K562 (cell line): ENCODE measurements at regions not wholly inside any gene's neighbourhood (a gene's known extent, or its start where the extent isn't known, plus 50 kb on each side); places are given as distances from the start of the nearest gene placed in this dataset.

Source experiments
- ATAC-seq: fragments of 200-7000 bp; cut with Tn5 transposase; 3 replicates; pipeline ENCODE4 v1.9.1; 2020; ENCODE audit warnings: moderate library complexity
- BruUV-seq: library from RNA; stranded (reverse); fragments of 400-500 nt; replicated peaks from 2 replicates; lab custom pipeline; 2021; lab: Mats Ljungman, UMichigan
- CTCF ChIA-PET: fragments of 300-600 bp; formaldehyde crosslinking; extraction: SDS; loops from one replicate; lab custom pipeline; 2021; ENCODE audit warnings: low intra/inter-chr PET ratio; lab: Yijun Ruan, JAX
- POLR2A ChIA-PET: fragments of 300-600, 350-650 bp; sonication (Branson Sonifier 250); formaldehyde crosslinking; extraction: SDS; loops from one replicate; lab custom pipeline; 2021; ENCODE audit warnings: antibody characterized with exemption, inconsistent platforms; lab: Yijun Ruan, JAX
- DNase-seq, 4 experiments: peaks; one replicate each; pipeline versions ENCODE4 v3.0.0 to v3.0.0-alpha.2; 2011 to 2018; ENCODE audit warnings: low spot score in 3 of 4, mixed read lengths in 3 of 4; ENCODE audit errors: extremely low read depth in 1 of 4
- FAIRE-seq: peaks from 2 replicates; lab custom pipeline; 2011; peaks lifted over from hg19 to GRCh38; lab: Jason Lieb, UNC
- H2AFZ ChIP-seq: 2 replicates; pipeline ENCODE4 v1.6.0; 2011; ENCODE audit warnings: low read depth, low read length, control low read depth, inconsistent platforms
- H3K27ac ChIP-seq: fragments of 200-600 bp; 3 replicates; pipeline ENCODE4 v1.8.0; 2011; ENCODE audit warnings: low read depth, mild to moderate bottlenecking, control low read depth, inconsistent platforms, low read length, moderate library complexity, mixed read lengths; ENCODE audit errors: extremely low read depth
- H3K27me3 ChIP-seq, 2 experiments: fragments of 300-600 bp in 1 of 2; 2 replicates in 1 of 2; 3 replicates in 1 of 2; pipeline versions ENCODE4 v1.6.0 to v1.8.0; 2011; ENCODE audit warnings: inconsistent platforms in 2 of 2, low read length in 2 of 2, mild to moderate bottlenecking in 1 of 2, mixed read lengths in 1 of 2, moderate library complexity in 1 of 2; ENCODE audit not compliant: control insufficient read depth in 2 of 2, insufficient read depth in 2 of 2
- H3K36me3 ChIP-seq: fragments of 300-600 bp; 3 replicates; pipeline ENCODE4 v1.8.0; 2011; ENCODE audit warnings: mild to moderate bottlenecking, low read length, inconsistent platforms; ENCODE audit not compliant: control insufficient read depth, insufficient read depth
- H3K4me1 ChIP-seq, 2 experiments: fragments of 200-600 bp in 1 of 2; replicated peaks in 1 of 2; 2 replicates in 1 of 2; 3 replicates in 1 of 2; pipeline versions ENCODE4 v1.5.1 to v1.8.0; 2011; ENCODE audit warnings: inconsistent platforms in 2 of 2, low read length in 2 of 2, mild to moderate bottlenecking in 1 of 2, mixed read lengths in 1 of 2, moderate library complexity in 1 of 2; ENCODE audit not compliant: control insufficient read depth in 2 of 2, insufficient read depth in 2 of 2
- H3K4me2 ChIP-seq: 2 replicates; pipeline ENCODE4 v1.6.1; 2011; ENCODE audit warnings: low read length, control low read depth, inconsistent platforms, mixed read lengths; ENCODE audit not compliant: insufficient read depth
- H3K4me3 ChIP-seq: fragments of 200-600 bp; sonication (generic), shearing (Covaris generic); 2 replicates; pipeline ENCODE4 v1.5.1; 2016; ENCODE audit warnings: control low read depth, inconsistent platforms
- H3K79me2 ChIP-seq: fragments of 200-600 bp; 3 replicates; pipeline ENCODE4 v1.8.0; 2011; ENCODE audit warnings: low read length, inconsistent platforms; ENCODE audit not compliant: control insufficient read depth, insufficient read depth
- H3K9ac ChIP-seq, 2 experiments: 2 replicates each; pipeline versions ENCODE4 v1.6.0 to v1.6.1; 2011; ENCODE audit warnings: low read depth in 2 of 2, low read length in 2 of 2, control low read depth in 1 of 2, inconsistent platforms in 1 of 2, mild to moderate bottlenecking in 1 of 2, mixed read lengths in 1 of 2; ENCODE audit not compliant: insufficient read depth in 1 of 2
- H3K9me1 ChIP-seq: one replicate; pipeline ENCODE4 v1.6.0; 2011; ENCODE audit warnings: inconsistent platforms, mild to moderate bottlenecking, low read length, moderate library complexity; ENCODE audit not compliant: control insufficient read depth, insufficient read depth
- H3K9me3 ChIP-seq: replicated peaks from 2 replicates; pipeline ENCODE4 v1.5.1; 2011; ENCODE audit warnings: low read depth, low read length, inconsistent platforms; ENCODE audit not compliant: control insufficient read depth, insufficient read depth
- H4K20me1 ChIP-seq: replicated peaks from 2 replicates; pipeline ENCODE4 v1.6.1; 2011; ENCODE audit warnings: low read length, inconsistent platforms, mixed read lengths; ENCODE audit not compliant: control insufficient read depth, insufficient read depth
- HOMEZ ChIP-seq: fragments of 250-450 bp; sonication (Bioruptor Pico); IDR thresholded peaks from 2 replicates; pipeline ENCODE4 v1.4.0; 2020; ENCODE audit warnings: mild to moderate bottlenecking, moderate library complexity
- HOXB6 ChIP-seq: fragments of 250-450 bp; sonication (Bioruptor Pico); IDR thresholded peaks from 2 replicates; pipeline ENCODE4 v1.5.1; 2022; ENCODE audit warnings: mild to moderate bottlenecking, borderline replicate concordance
- MAFG ChIP-seq: fragments of 450-650 bp; conservative IDR thresholded peaks from 2 replicates; pipeline ENCODE4 v1.6.1; 2016; ENCODE audit warnings: missing genetic modification characterization, missing compliant biosample characterization
- MAX ChIP-seq: sonication (generic); formaldehyde crosslinking; IDR thresholded peaks from 2 replicates; pipeline ENCODE4 v1.9.0; 2022; ENCODE audit warnings: mild to moderate bottlenecking, missing genetic modification reagents
- MYBL2 ChIP-seq, 2 experiments: fragments of 450-650 bp in 1 of 2; sonication (generic) in 1 of 2; formaldehyde crosslinking in 1 of 2; IDR thresholded peaks; 2 replicates each; pipeline versions ENCODE4 v1.6.1 to v1.8.1; 2017 to 2022; ENCODE audit warnings: borderline replicate concordance in 1 of 2, inconsistent platforms in 1 of 2, low read depth in 1 of 2, mild to moderate bottlenecking in 1 of 2, missing genetic modification reagents in 1 of 2, moderate library complexity in 1 of 2
- POLR2A ChIP-seq: fragments of 450-650 bp; conservative IDR thresholded peaks from 2 replicates; pipeline ENCODE4 v1.6.1; 2016
- POLR3G ChIP-seq: IDR thresholded peaks from 2 replicates; pipeline ENCODE4 v1.6.1; 2011; ENCODE audit not compliant: insufficient read length, insufficient replicate concordance; ENCODE audit errors: extremely low read depth
- RCOR1 ChIP-seq, 2 experiments: IDR thresholded peaks; 2 replicates each; pipeline ENCODE4 v1.6.1; 2012; ENCODE audit warnings: low read depth in 2 of 2, low read length in 2 of 2, borderline replicate concordance in 1 of 2, improper control_type of control experiment in 1 of 2
- RFX1 ChIP-seq: fragments of 450-650 bp; IDR thresholded peaks from 2 replicates; pipeline ENCODE4 v1.6.1; 2016; ENCODE audit warnings: mild to moderate bottlenecking, moderate library complexity
- U2AF1 ChIP-seq: fragments of 200-400 bp; formaldehyde crosslinking; optimal IDR thresholded peaks from 2 replicates; pipeline ENCODE3; 2017; ENCODE audit warnings: mild to moderate bottlenecking, low read depth, low read length, moderate library complexity
- ZC3H4 ChIP-seq: sonication (generic); formaldehyde crosslinking; IDR thresholded peaks from 2 replicates; pipeline ENCODE4 v1.9.0; 2021; ENCODE audit warnings: missing genetic modification reagents, borderline replicate concordance
- ZNF140 ChIP-seq: fragments of 250-450 bp; sonication (Bioruptor Pico); IDR thresholded peaks from 2 replicates; pipeline ENCODE4 v1.8.0; 2021; ENCODE audit warnings: moderate library complexity, mild to moderate bottlenecking, inconsistent platforms
- ZNF316 ChIP-seq: fragments of 450-650 bp; IDR thresholded peaks from 2 replicates; pipeline ENCODE4 v1.6.1; 2016
- WGBS: fragments of 100-300 bp; shearing (Covaris generic); methylation state at CpG from one replicate; pipeline ENCODE4 v1.1.6; 2016; ENCODE audit warnings: low coverage, mixed read lengths; ENCODE audit not compliant: insufficient coverage; ENCODE audit errors: missing lambda C conversion rate; 5-methylcytosine and 5-hydroxymethylcytosine counted together
- in situ Hi-C: fragments of 300-500 bp; cut with MboI; formaldehyde crosslinking; loops from 4 replicates; pipeline ENCODE4 v1.15.0; 2018; ENCODE audit warnings: inconsistent platforms, mixed read lengths
- intact Hi-C: fragments of 100-400 bp; cut with micrococcal nuclease; formaldehyde crosslinking; loops from 2 replicates; pipeline ENCODE4 v1.14.2; 2022

- Histone ChIP-seq H3K79me2 (no peaks in the 10 kb centered on the region), H3K4me1 (no peaks in the 10 kb centered on the region), H2AFZ (no peak overlapping the region), H3K9ac (no peak overlapping the region), H3K4me3 (no peak overlapping the region), H3K36me3 (no peaks in the 10 kb centered on the region), H3K4me2 (no peak overlapping the region), H3K9me1 (no peaks in the 10 kb centered on the region), H3K27me3 (no peaks in the 10 kb centered on the region), H3K27ac (no peak overlapping the region), H3K9me3 (no peaks in the 10 kb centered on the region), H4K20me1 (no peaks in the 10 kb centered on the region)
- DNase-seq (no peak), FAIRE-seq (no peak), ATAC-seq (no peak)
- intact Hi-C loops = no loop called here
- TF ChIP-seq ZC3H4 (CRISPR knock-in tag) (no peak), RFX1 (no peak), ZNF316 (0 out of 2 replicates have a peak, but pooled peaks have one; percentile 6), POLR3G (no peak), U2AF1 (no peak), RCOR1 (IDR thresholded peaks at IDR 0.05; ENCODE audit: borderline replicate concordance in 1 of 2, low read depth in 2 of 2, low read length in 2 of 2) (no peak), MAX (CRISPR knock-in tag) (no peak)
- no CpG with 5 or more reads among the region's 1 CpG for WGBS
- BruUV-seq = no TSS peak
- in situ Hi-C loops = no loop called here
- POLR2A ChIA-PET = no interaction called here
- CTCF ChIA-PET = no interaction called here
Measured at GRCh38 chr14:42855085-42855484, 1248.4 kb downstream of the LRFN5 start.

- DNase-seq (no peak), ATAC-seq (no peak), FAIRE-seq (no peak)
- intact Hi-C loops (no loop called here), in situ Hi-C loops (no loop called here)
- Histone ChIP-seq H3K9me1 (no peaks in the 10 kb centered on the region), H2AFZ (no peak overlapping the region), H3K4me1 (no peaks in the 10 kb centered on the region), H3K27ac (no peak overlapping the region), H3K27me3 (no peaks in the 10 kb centered on the region), H4K20me1 (no peaks in the 10 kb centered on the region), H3K79me2 (no peaks in the 10 kb centered on the region), H3K36me3 (no peaks in the 10 kb centered on the region), H3K4me2 (no peak overlapping the region), H3K9me3 (no peaks in the 10 kb centered on the region), H3K4me3 (no peak overlapping the region), H3K9ac (no peak overlapping the region)
- ChIA-PET CTCF (no interaction called here), POLR2A (no interaction called here)
- no TSS peak for BruUV-seq
- 0% methylated on average over 2 of the region's 2 CpGs for WGBS
- no peak for TF ChIP-seq ZNF140 (CRISPR knock-in tag)
- no peak for TF ChIP-seq HOXB6 (CRISPR knock-in tag)
- no peak for TF ChIP-seq HOMEZ (CRISPR knock-in tag)
- TF ChIP-seq MAFG (tag) = no peak
- TF ChIP-seq MYBL2 (IDR thresholded peaks at IDR 0.05; ENCODE audit: low read depth) = no peak
- no peak for TF ChIP-seq MYBL2 (CRISPR knock-in tag; IDR thresholded peaks at IDR 0.05; ENCODE audit: borderline replicate concordance)
- TF ChIP-seq RCOR1 (IDR thresholded peaks at IDR 0.05; ENCODE audit: borderline replicate concordance in 1 of 2, low read depth in 2 of 2, low read length in 2 of 2) = no peak
- no peak for TF ChIP-seq RFX1
- TF ChIP-seq POLR2A = no peak
Measured at GRCh38 chr14:42854061-42854460, 1247.4 kb downstream of the LRFN5 start.
